Activated CD4-positive, alpha-beta memory T cell treated with anti-CD3 and anti-CD28 coated beads, Interleukin-2, amount 10 ng/mL, durations not matched to agents 7 days and 5 days (primary cell): ENCODE measurements at regions not wholly inside any gene's neighbourhood (a gene's known extent, or its start where the extent isn't known, plus 50 kb on each side); places are given as distances from the start of the nearest gene placed in this dataset.

Source experiments
- CTCF ChIA-PET: fragments of 350-600 bp; sonication (Branson Sonifier 250); formaldehyde crosslinking; loops from one replicate; lab custom pipeline; 2021; ENCODE audit warnings: antibody characterized with exemption, inconsistent platforms; lab: Charles Lee
- POLR2A ChIA-PET: fragments of 350-600 bp; sonication (Branson Sonifier 250); formaldehyde crosslinking; loops from one replicate; lab custom pipeline; 2021; ENCODE audit warnings: antibody characterized with exemption; lab: Charles Lee
- DNase-seq: peaks from one replicate; pipeline ENCODE4 v3.0.0-alpha.2; 2020
- H3K27ac Mint-ChIP-seq: one replicate; pipeline ENCODE4 v1.8.0; 2021; ENCODE audit warnings: mild to moderate bottlenecking, mixed read lengths
- H3K27me3 Mint-ChIP-seq: one replicate; pipeline ENCODE4 v1.8.0; 2021; ENCODE audit warnings: mixed read lengths
- H3K36me3 Mint-ChIP-seq: one replicate; pipeline ENCODE4 v1.8.0; 2021; ENCODE audit warnings: low read depth, mixed read lengths
- H3K4me1 Mint-ChIP-seq: one replicate; pipeline ENCODE4 v1.8.0; 2021; ENCODE audit warnings: mixed read lengths
- H3K4me3 Mint-ChIP-seq: one replicate; pipeline ENCODE4 v1.8.0; 2021; ENCODE audit warnings: mild to moderate bottlenecking, mixed read lengths
- H3K9me3 Mint-ChIP-seq: one replicate; pipeline ENCODE4 v1.8.0; 2021; ENCODE audit warnings: mixed read lengths

GRCh38 chr5:175765858-175766257, 105.5 kb upstream of the CPLX2 start:
- peaks cover 23% of the 10 kb centered on the region for H3K27me3 Mint-ChIP-seq
- H3K4me1 Mint-ChIP-seq, result peaks cover 7% of the 10 kb centered on the region
- CTCF ChIA-PET, result no interaction called here
- H3K4me3 Mint-ChIP-seq, result no peak overlapping the region
- POLR2A ChIA-PET, result no interaction called here
- DNase-seq, result no peak
- no peaks in the 10 kb centered on the region for H3K36me3 Mint-ChIP-seq
- H3K27ac Mint-ChIP-seq, result no peak overlapping the region
- peaks cover 7% of the 10 kb centered on the region for H3K9me3 Mint-ChIP-seq

GRCh38 chr5:175766963-175767362, 104.4 kb upstream of the CPLX2 start:
- CTCF ChIA-PET, result no interaction called here
- peaks cover 26% of the 10 kb centered on the region for H3K27me3 Mint-ChIP-seq
- no peak overlapping the region for H3K27ac Mint-ChIP-seq
- peaks cover 7% of the 10 kb centered on the region for H3K9me3 Mint-ChIP-seq
- no peaks in the 10 kb centered on the region for H3K36me3 Mint-ChIP-seq
- no peak overlapping the region for H3K4me3 Mint-ChIP-seq
- no peak for DNase-seq
- POLR2A ChIA-PET, result no interaction called here
- peaks cover 7% of the 10 kb centered on the region for H3K4me1 Mint-ChIP-seq

GRCh38 chr5:175772747-175773533, 98.4 kb upstream of the CPLX2 start:
- Mint-ChIP-seq H3K9me3 (no peaks in the 10 kb centered on the region), H3K4me1 (no peaks in the 10 kb centered on the region), H3K27ac (no peak overlapping the region), H3K27me3 (peaks cover 46% of the 10 kb centered on the region), H3K36me3 (no peaks in the 10 kb centered on the region), H3K4me3 (no peak overlapping the region)
- ChIA-PET CTCF (no interaction called here), POLR2A (no interaction called here)
- DNase-seq, result no peak

GRCh38 chr5:175773534-175774070, 97.8 kb upstream of the CPLX2 start:
- Mint-ChIP-seq H3K4me1 (no peaks in the 10 kb centered on the region), H3K4me3 (no peak overlapping the region), H3K9me3 (no peaks in the 10 kb centered on the region), H3K27ac (no peak overlapping the region), H3K27me3 (peaks cover 40% of the 10 kb centered on the region), H3K36me3 (no peaks in the 10 kb centered on the region)
- DNase-seq, result no peak
- ChIA-PET POLR2A (no interaction called here), CTCF (no interaction called here)

- no peaks in the 10 kb centered on the region for H3K4me1 Mint-ChIP-seq
- no peak overlapping the region for H3K27ac Mint-ChIP-seq
- ChIA-PET CTCF (no interaction called here), POLR2A (no interaction called here)
- no peak overlapping the region for H3K4me3 Mint-ChIP-seq
- H3K9me3 Mint-ChIP-seq, result no peaks in the 10 kb centered on the region
- H3K36me3 Mint-ChIP-seq, result no peaks in the 10 kb centered on the region
- no peak for DNase-seq
- H3K27me3 Mint-ChIP-seq, result peaks cover 39% of the 10 kb centered on the region
Measured at GRCh38 chr5:175775416-175775815, 96.0 kb upstream of the CPLX2 start.

GRCh38 chr5:175778951-175779503, 92.4 kb upstream of the CPLX2 start:
- no peaks in the 10 kb centered on the region for H3K36me3 Mint-ChIP-seq
- CTCF ChIA-PET, result no interaction called here
- no peak overlapping the region for H3K27ac Mint-ChIP-seq

GRCh38 chr5:175783739-175784138, 87.6 kb upstream of the CPLX2 start:
- CTCF ChIA-PET, result no interaction called here
- peaks cover 38% of the 10 kb centered on the region for H3K27me3 Mint-ChIP-seq

More at GRCh38 chr5:175778951-175779503, 92.4 kb upstream of the CPLX2 start:
- no peaks in the 10 kb centered on the region for H3K9me3 Mint-ChIP-seq
- H3K27me3 Mint-ChIP-seq, result peaks cover 35% of the 10 kb centered on the region
- no peaks in the 10 kb centered on the region for H3K4me1 Mint-ChIP-seq
- POLR2A ChIA-PET, result no interaction called here
- no peak overlapping the region for H3K4me3 Mint-ChIP-seq
- no peak for DNase-seq

GRCh38 chr5:175784230-175784629, 87.1 kb upstream of the CPLX2 start:
- no peak for DNase-seq
- POLR2A ChIA-PET, result no interaction called here
- H3K27me3 Mint-ChIP-seq, result peaks cover 37% of the 10 kb centered on the region
- H3K27ac Mint-ChIP-seq, result no peak overlapping the region
- H3K4me1 Mint-ChIP-seq, result no peaks in the 10 kb centered on the region
- no peak overlapping the region for H3K4me3 Mint-ChIP-seq
- H3K9me3 Mint-ChIP-seq, result no peaks in the 10 kb centered on the region
- no peaks in the 10 kb centered on the region for H3K36me3 Mint-ChIP-seq
- CTCF ChIA-PET, result no interaction called here

More at GRCh38 chr5:175783739-175784138, 87.6 kb upstream of the CPLX2 start:
- H3K4me1 Mint-ChIP-seq, result no peaks in the 10 kb centered on the region
- POLR2A ChIA-PET, result no interaction called here
- H3K9me3 Mint-ChIP-seq, result no peaks in the 10 kb centered on the region
- no peak for DNase-seq
- no peak overlapping the region for H3K27ac Mint-ChIP-seq
- H3K4me3 Mint-ChIP-seq, result no peak overlapping the region
- no peaks in the 10 kb centered on the region for H3K36me3 Mint-ChIP-seq

- no peak overlapping the region for H3K27ac Mint-ChIP-seq
- ChIA-PET CTCF (no interaction called here), POLR2A (no interaction called here)
- DNase-seq, result no peak
- no peak overlapping the region for H3K4me3 Mint-ChIP-seq
- no peaks in the 10 kb centered on the region for H3K9me3 Mint-ChIP-seq
- peaks cover 33% of the 10 kb centered on the region for H3K27me3 Mint-ChIP-seq
- H3K4me1 Mint-ChIP-seq, result no peaks in the 10 kb centered on the region
- no peaks in the 10 kb centered on the region for H3K36me3 Mint-ChIP-seq
Measured at GRCh38 chr5:175785681-175786080, 85.7 kb upstream of the CPLX2 start.

GRCh38 chr5:175788155-175788787, 83.1 kb upstream of the CPLX2 start:
- POLR2A ChIA-PET, result interaction anchor here (0.6 to 1.2 kb wide), 2 partner anchors 10 to 201 kb away, joined by 3 read pairs; no protein-coding TSS in a partner anchor
- CTCF ChIA-PET, result no interaction called here
- peaks cover 22% of the 10 kb centered on the region for H3K27me3 Mint-ChIP-seq
- no peak for DNase-seq
- no peaks in the 10 kb centered on the region for H3K4me1 Mint-ChIP-seq
- no peaks in the 10 kb centered on the region for H3K9me3 Mint-ChIP-seq
- no peaks in the 10 kb centered on the region for H3K36me3 Mint-ChIP-seq
- no peak overlapping the region for H3K4me3 Mint-ChIP-seq
- H3K27ac Mint-ChIP-seq, result no peak overlapping the region

- POLR2A ChIA-PET, result no interaction called here
- CTCF ChIA-PET, result interaction anchor here (0.9 kb wide), 1 partner anchor 62 kb away, joined by 3 read pairs; no protein-coding TSS in a partner anchor
- DNase-seq, result no peak
- H3K27me3 Mint-ChIP-seq, result peaks cover 28% of the 10 kb centered on the region
- H3K9me3 Mint-ChIP-seq, result no peaks in the 10 kb centered on the region
- H3K4me1 Mint-ChIP-seq, result no peaks in the 10 kb centered on the region
- H3K4me3 Mint-ChIP-seq, result no peak overlapping the region
- H3K27ac Mint-ChIP-seq, result no peak overlapping the region
- H3K36me3 Mint-ChIP-seq, result no peaks in the 10 kb centered on the region
Measured at GRCh38 chr5:175789670-175790069, 81.7 kb upstream of the CPLX2 start.

GRCh38 chr5:175790796-175791195, 80.6 kb upstream of the CPLX2 start:
- Mint-ChIP-seq H3K4me3 (no peak overlapping the region), H3K27me3 (peaks cover 32% of the 10 kb centered on the region), H3K36me3 (peaks cover 1% of the 10 kb centered on the region), H3K9me3 (no peaks in the 10 kb centered on the region), H3K27ac (no peak overlapping the region), H3K4me1 (peaks cover 1% of the 10 kb centered on the region)
- POLR2A ChIA-PET, result no interaction called here
- CTCF ChIA-PET, result interaction anchor here (0.9 kb wide), 1 partner anchor 63 kb away, joined by 3 read pairs; no protein-coding TSS in a partner anchor
- DNase-seq, result no peak

GRCh38 chr5:175795959-175796358, 75.4 kb upstream of the CPLX2 start:
- peaks cover 48% of the 10 kb centered on the region for H3K27me3 Mint-ChIP-seq
- DNase-seq, result no peak
- POLR2A ChIA-PET, result no interaction called here
- H3K36me3 Mint-ChIP-seq, result peaks cover 3% of the 10 kb centered on the region
- CTCF ChIA-PET, result no interaction called here
- no peaks in the 10 kb centered on the region for H3K9me3 Mint-ChIP-seq
- H3K27ac Mint-ChIP-seq, result no peak overlapping the region
- no peak overlapping the region for H3K4me3 Mint-ChIP-seq
- H3K4me1 Mint-ChIP-seq, result peaks cover 2% of the 10 kb centered on the region
